ENCODE measurements at regions not wholly inside any gene's neighbourhood (a gene's known extent, or its start where the extent isn't known, plus 50 kb on each side); places are given as distances from the start of the nearest gene placed in this dataset.

DNA sequence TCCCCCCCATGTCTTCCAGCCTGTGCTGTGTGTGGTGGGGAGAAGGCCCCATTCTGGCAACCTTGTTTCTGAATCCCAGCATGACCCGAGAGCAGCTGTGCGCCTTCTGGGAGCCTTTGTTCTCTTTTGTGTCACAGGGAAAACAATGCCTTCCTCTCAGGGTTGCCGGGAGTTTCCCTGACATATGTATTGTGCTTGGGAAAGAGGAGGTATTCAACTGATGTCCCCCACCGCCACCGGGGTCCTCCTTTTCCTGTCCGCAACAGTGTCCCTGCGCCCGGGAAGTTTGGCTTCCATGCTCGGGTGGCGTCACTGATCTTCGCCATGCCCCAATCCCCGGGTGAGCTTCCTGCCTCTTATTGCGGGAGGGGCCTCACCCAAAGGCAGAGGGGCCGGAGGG lies 77.5 kb upstream of the ASB18 start:
- TF ChIP-seq, protein P1, sequence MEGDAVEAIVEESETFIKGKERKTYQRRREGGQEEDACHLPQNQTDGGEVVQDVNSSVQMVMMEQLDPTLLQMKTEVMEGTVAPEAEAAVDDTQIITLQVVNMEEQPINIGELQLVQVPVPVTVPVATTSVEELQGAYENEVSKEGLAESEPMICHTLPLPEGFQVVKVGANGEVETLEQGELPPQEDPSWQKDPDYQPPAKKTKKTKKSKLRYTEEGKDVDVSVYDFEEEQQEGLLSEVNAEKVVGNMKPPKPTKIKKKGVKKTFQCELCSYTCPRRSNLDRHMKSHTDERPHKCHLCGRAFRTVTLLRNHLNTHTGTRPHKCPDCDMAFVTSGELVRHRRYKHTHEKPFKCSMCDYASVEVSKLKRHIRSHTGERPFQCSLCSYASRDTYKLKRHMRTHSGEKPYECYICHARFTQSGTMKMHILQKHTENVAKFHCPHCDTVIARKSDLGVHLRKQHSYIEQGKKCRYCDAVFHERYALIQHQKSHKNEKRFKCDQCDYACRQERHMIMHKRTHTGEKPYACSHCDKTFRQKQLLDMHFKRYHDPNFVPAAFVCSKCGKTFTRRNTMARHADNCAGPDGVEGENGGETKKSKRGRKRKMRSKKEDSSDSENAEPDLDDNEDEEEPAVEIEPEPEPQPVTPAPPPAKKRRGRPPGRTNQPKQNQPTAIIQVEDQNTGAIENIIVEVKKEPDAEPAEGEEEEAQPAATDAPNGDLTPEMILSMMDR (IDR thresholded peaks at IDR 0.05; ENCODE audit: insufficient read depth, low read depth, low read length, missing control alignments) = no peak
- DNase-seq (ENCODE audit: low read depth) = no peak
- no peak overlapping the region for H3K4me3 ChIP-seq (ENCODE audit: low read depth, low read length)

DNA sequence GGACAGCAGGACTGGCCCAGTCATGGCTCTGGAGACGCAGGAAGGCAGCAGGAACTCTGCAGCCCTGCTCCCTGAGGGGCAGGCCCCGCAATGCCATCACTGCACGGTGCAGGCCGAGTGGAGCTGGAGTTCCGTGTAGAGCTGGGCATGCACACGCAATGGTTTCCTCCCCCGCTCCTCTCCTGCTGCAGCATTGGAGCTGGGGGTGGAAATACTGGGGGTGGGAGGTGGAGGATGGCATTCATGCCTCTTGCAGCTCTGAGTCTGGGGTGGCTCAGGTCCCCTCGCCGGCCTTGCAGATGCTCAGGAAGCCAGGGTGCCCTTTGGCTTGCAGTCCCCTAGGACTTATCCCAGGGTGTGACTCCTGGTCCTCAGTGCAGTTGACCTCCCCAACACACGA lies 78.3 kb upstream of the ASB18 start:
- TF ChIP-seq, protein P1 (IDR thresholded peaks at IDR 0.05; ENCODE audit: insufficient read depth, low read depth, low read length, missing control alignments) = no peak
- no peak overlapping the region for H3K4me3 ChIP-seq (ENCODE audit: low read depth, low read length)
- no peak for DNase-seq (ENCODE audit: low read depth)

DNA sequence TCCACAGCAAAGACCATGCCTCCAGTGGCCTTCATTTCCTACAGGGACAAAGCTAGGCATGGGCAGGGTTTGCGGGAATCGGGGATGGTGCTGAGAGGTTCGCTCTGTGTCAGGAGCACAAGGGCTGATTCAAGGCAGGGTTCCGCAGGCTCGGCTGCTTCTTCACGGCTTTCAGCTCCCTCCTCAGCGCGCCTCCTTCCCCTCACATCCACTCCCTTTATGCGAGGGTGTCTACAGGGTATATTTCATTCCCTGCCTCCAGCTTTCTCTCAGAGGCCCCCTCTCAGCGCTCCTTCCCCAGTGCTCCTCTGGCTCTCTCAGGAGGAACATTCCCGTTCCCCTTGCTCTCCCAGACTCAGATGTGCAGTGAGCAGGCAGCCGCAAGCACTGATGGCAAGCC lies 78.7 kb upstream of the ASB18 start:
- DNase-seq (ENCODE audit: low read depth) = no peak
- TF ChIP-seq, protein P1 (IDR thresholded peaks at IDR 0.05; ENCODE audit: insufficient read depth, low read depth, low read length, missing control alignments) = no peak
- H3K4me3 ChIP-seq (ENCODE audit: low read depth, low read length) = no peak overlapping the region

DNA sequence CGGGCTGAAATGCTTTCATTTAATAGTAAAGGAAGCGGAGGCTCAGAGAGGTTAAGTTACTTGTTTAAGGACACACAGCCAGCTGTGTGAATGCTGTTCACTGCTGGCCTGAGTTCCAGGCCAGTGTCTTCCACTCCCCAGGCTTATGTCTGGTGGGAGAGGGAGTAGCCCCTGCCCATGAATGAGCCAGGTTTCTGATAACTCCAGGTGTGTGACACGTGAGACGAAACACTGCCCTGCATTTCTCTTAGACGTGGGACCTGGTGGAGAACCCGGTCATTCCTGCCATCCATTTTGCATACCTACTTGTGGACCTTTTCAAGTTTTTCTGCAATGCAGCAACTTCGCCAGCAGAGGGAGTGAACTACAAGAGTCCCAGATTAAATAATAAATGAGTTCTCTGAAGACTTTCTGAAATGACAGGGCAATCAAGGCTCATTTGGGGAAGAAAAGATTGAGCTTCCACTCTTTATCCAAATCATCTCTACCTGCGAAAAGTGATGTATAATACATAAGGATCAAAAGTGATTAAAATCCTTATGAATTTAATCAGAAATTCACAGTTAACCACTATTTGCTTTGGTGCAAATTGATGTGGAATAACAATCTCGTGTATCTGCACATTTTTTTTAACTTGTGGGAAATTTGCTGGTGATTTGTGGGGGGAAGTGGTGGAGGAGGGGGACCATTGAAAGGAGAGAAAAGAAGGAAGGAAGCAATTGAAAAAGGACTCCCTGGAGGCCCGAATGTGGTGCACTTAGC lies 79.4 kb upstream of the ASB18 start:
- DNase-seq (ENCODE audit: low read depth) = peak; percentile 78
- H3K4me3 ChIP-seq (ENCODE audit: low read depth, low read length) = no peak overlapping the region
- TF ChIP-seq, protein P1 (IDR thresholded peaks at IDR 0.05; ENCODE audit: insufficient read depth, low read depth, low read length, missing control alignments) = peak; percentile 76

DNA sequence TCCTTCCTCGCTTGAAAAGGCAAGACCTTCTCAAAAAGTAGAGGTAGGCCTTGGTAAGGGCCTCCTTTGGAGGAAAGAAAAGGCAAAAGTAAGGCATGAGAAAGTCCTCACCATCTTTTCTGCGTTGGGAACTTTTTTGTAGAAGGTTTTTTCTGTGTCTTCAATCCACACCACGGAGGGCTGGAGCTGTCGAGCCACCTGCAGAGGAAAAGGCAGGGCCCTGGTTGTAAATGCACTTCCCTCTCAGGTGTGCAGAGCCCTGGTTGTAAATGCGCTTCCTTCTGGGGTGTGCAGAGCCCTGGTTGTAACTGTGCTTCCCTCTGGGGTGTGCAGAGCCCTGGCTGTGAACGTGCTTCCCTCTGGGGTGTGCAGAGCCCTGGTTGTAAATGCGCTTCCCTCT lies 80.2 kb upstream of the ASB18 start:
- no peak overlapping the region for H3K4me3 ChIP-seq (ENCODE audit: low read depth, low read length)
- no peak for DNase-seq (ENCODE audit: low read depth)
- TF ChIP-seq, protein P1 (IDR thresholded peaks at IDR 0.05; ENCODE audit: insufficient read depth, low read depth, low read length, missing control alignments) = no peak

DNA sequence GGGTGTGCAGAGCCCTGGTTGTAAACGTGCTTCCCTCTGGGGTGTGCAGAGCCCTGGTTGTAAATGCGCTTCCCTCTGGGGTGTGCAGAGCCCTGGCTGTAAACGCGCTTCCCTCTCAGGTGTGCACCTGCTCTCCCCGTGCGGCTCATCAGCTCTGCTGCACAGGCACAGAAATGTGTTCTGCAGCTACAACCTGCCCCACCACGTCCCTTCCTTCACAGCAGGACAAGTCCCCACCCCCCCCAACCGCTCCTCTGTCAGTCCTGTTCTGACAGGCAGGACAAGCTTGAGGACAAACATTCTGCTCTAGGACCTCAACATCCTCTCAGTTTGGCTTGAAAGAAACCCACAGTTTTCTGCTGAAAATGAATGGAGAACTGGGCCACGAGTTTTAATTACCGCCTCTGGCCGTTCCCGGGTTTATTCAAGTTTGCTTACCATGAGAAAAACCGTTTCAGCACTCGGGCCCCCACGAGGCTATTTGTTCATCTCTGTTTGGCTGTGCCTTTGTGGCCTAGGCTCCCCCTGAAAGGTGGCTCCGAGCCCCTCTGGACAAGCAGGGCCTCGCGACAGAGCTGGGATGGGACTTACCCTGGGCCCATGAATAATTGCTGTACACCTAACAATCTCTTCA lies 81.0 kb upstream of the ASB18 start:
- no peak overlapping the region for H3K4me3 ChIP-seq (ENCODE audit: low read depth, low read length)
- DNase-seq (ENCODE audit: low read depth) = no peak
- TF ChIP-seq, protein P1 (IDR thresholded peaks at IDR 0.05; ENCODE audit: insufficient read depth, low read depth, low read length, missing control alignments) = no peak
